Panc1 (cell line): ENCODE measurements at regions not wholly inside any gene's neighbourhood (a gene's known extent, or its start where the extent isn't known, plus 50 kb on each side); places are given as distances from the start of the nearest gene placed in this dataset.

ENCODE experiments used
- ATAC-seq: fragments of 200-7000 bp; cut with Tn5 transposase; 2 replicates; pipeline ENCODE4 v1.9.1; 2020; ENCODE audit warnings: mild to moderate bottlenecking, moderate library complexity
- BruUV-seq: library from RNA; stranded (reverse); fragments of 400-500 nt; replicated peaks from 2 replicates; lab custom pipeline; 2021; lab: Mats Ljungman, UMichigan
- CTCF ChIA-PET: fragments of 300-600 bp; sonication (Branson Sonifier 250); formaldehyde crosslinking; loops from one replicate; lab custom pipeline; 2022; ENCODE audit warnings: antibody characterized with exemption; lab: Charles Lee
- POLR2A ChIA-PET: fragments of 300-600 bp; sonication (Branson Sonifier 250); formaldehyde crosslinking; loops from one replicate; lab custom pipeline; 2022; ENCODE audit warnings: antibody characterized with exemption; lab: Charles Lee
- DNase-seq: peaks from one replicate; pipeline ENCODE4 v3.0.0-alpha.2; 2010; ENCODE audit warnings: low read depth, low spot score
- H3K27ac ChIP-seq: 2 replicates; pipeline ENCODE4 v1.5.1; 2011; ENCODE audit warnings: mild to moderate bottlenecking, low read length, inconsistent platforms
- H3K27me3 ChIP-seq: fragments of 200-500 bp; sonication (Bioruptor generic); 2 replicates; pipeline ENCODE4 v1.6.0; 2014; ENCODE audit warnings: low read length, inconsistent platforms; ENCODE audit not compliant: control insufficient read depth, insufficient read depth
- H3K36me3 ChIP-seq: fragments of 200-500 bp; sonication (Bioruptor generic); 2 replicates; pipeline ENCODE4 v1.5.1; 2014; ENCODE audit warnings: inconsistent platforms, mild to moderate bottlenecking, low read length, moderate library complexity; ENCODE audit not compliant: control insufficient read depth, insufficient read depth
- H3K4me1 ChIP-seq: 2 replicates; pipeline ENCODE4 v1.5.1; 2011; ENCODE audit warnings: inconsistent platforms, mild to moderate bottlenecking, low read length, moderate library complexity; ENCODE audit not compliant: control insufficient read depth, insufficient read depth
- H3K4me3 ChIP-seq, 2 experiments: 2 replicates each; pipeline ENCODE4 v1.5.1; 2011 to 2012; ENCODE audit warnings: low read depth in 2 of 2, low read length in 2 of 2, mild to moderate bottlenecking in 2 of 2, inconsistent platforms in 1 of 2, moderate library complexity in 1 of 2
- H3K9me3 ChIP-seq: fragments of 200-500 bp; sonication (Bioruptor generic); 2 replicates; pipeline ENCODE4 v1.5.1; 2014; ENCODE audit warnings: low read depth, mild to moderate bottlenecking, inconsistent platforms, low read length, moderate library complexity; ENCODE audit not compliant: control insufficient read depth, insufficient read depth
- CTCF ChIP-seq: fragments of 450-650 bp; IDR thresholded peaks from 2 replicates; pipeline ENCODE4 v1.5.1; 2017; ENCODE audit warnings: mild to moderate bottlenecking
- POLR2AphosphoS5 ChIP-seq: IDR thresholded peaks from 2 replicates; pipeline ENCODE4 v1.6.1; 2012; ENCODE audit warnings: mild to moderate bottlenecking, low read depth, low read length, moderate library complexity
- REST ChIP-seq, 2 experiments: IDR thresholded peaks; 2 replicates each; pipeline ENCODE4 v1.6.1; 2011 to 2012; ENCODE audit warnings: low read depth in 2 of 2, control low read depth in 1 of 2, low read length in 1 of 2, mild to moderate bottlenecking in 1 of 2, moderate library complexity in 1 of 2; ENCODE audit not compliant: insufficient read depth in 1 of 2
- SIN3A ChIP-seq: IDR thresholded peaks from 2 replicates; pipeline ENCODE4 v1.6.1; 2012; ENCODE audit warnings: low read depth, mild to moderate bottlenecking, low read length, moderate library complexity, borderline replicate concordance; ENCODE audit not compliant: insufficient read depth
- TCF7L2 ChIP-seq: IDR thresholded peaks from 2 replicates; pipeline ENCODE4 v1.6.1; 2011; ENCODE audit warnings: mild to moderate bottlenecking, low read depth, low read length, inconsistent platforms
- in situ Hi-C: cut with HindIII; loops from 2 replicates; pipeline ENCODE4 v1.10.0; 2016; ENCODE audit warnings: low sequenced_read_pairs, low pct_unique_long_range_greater_than_20kb
- intact Hi-C: fragments of 100-400 bp; cut with micrococcal nuclease; formaldehyde crosslinking; loops from one replicate; pipeline ENCODE4 v1.10.0; 2022; ENCODE audit not compliant: unreplicated experiment

- no TSS peak for BruUV-seq
- H3K4me1 ChIP-seq: no peaks in the 10 kb centered on the region
- DNase-seq (no peak), ATAC-seq (no peak)
- in situ Hi-C loops: no loop called here
- H3K27ac ChIP-seq: no peak overlapping the region
- no peak for TF ChIP-seq TCF7L2
- TF ChIP-seq REST (IDR thresholded peaks at IDR 0.05; ENCODE audit: insufficient read depth in 1 of 2, low read depth in 2 of 2, low read length in 1 of 2): no peak
- no peak for TF ChIP-seq SIN3A
- TF ChIP-seq CTCF: no peak
- no peak for TF ChIP-seq POLR2AphosphoS5
- ChIA-PET POLR2A (no interaction called here), CTCF (no interaction called here)
- no peaks in the 10 kb centered on the region for H3K36me3 ChIP-seq
- intact Hi-C loops: no loop called here
- no peaks in the 10 kb centered on the region for H3K9me3 ChIP-seq
- no peak overlapping the region for H3K4me3 ChIP-seq
- peaks cover 76% of the 10 kb centered on the region for H3K27me3 ChIP-seq
Measured at GRCh38 chr19:32040236-32040635, 305.2 kb upstream of the ZNF507 start.

GRCh38 chr19:32041681-32042292, 303.6 kb upstream of the ZNF507 start:
- TF ChIP-seq TCF7L2 (no peak), POLR2AphosphoS5 (no peak), SIN3A (no peak), CTCF (peak; percentile 87), REST (IDR thresholded peaks at IDR 0.05; ENCODE audit: insufficient read depth in 1 of 2, low read depth in 2 of 2, low read length in 1 of 2) (no peak)
- ChIA-PET CTCF (no interaction called here), POLR2A (no interaction called here)
- no TSS peak for BruUV-seq
- Histone ChIP-seq H3K27ac (no peak overlapping the region), H3K27me3 (peaks cover 63% of the 10 kb centered on the region), H3K36me3 (no peaks in the 10 kb centered on the region), H3K4me3 (no peak overlapping the region), H3K9me3 (no peaks in the 10 kb centered on the region), H3K4me1 (no peaks in the 10 kb centered on the region)
- in situ Hi-C loops (no loop called here), intact Hi-C loops (no loop called here)
- no peak for ATAC-seq
- no peak for DNase-seq
